ENCODE measurements at regions not wholly inside any gene's neighbourhood (a gene's known extent, or its start where the extent isn't known, plus 50 kb on each side); places are given as distances from the start of the nearest gene placed in this dataset.

DNA sequence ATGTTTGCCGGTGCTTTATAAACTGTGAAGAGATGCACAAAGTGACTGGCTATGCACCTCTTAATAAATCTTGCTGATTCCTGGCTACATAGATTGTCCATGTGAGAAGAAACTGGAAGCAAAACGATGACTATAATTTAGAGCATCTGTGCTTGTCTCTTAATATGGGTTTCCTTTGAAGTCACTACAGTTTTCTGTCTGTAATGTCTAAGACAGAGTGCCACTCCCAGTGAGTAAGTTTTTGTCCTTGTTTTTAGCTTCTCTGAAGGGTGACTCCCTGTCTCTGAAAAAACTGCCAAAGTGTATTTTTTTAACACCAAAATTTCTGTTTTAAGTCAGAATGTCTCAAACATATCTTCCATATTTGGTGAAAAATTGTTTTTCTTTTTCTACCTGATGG, 175.1 kb downstream of the FASLG start:
- TF ChIP-seq, protein P1, sequence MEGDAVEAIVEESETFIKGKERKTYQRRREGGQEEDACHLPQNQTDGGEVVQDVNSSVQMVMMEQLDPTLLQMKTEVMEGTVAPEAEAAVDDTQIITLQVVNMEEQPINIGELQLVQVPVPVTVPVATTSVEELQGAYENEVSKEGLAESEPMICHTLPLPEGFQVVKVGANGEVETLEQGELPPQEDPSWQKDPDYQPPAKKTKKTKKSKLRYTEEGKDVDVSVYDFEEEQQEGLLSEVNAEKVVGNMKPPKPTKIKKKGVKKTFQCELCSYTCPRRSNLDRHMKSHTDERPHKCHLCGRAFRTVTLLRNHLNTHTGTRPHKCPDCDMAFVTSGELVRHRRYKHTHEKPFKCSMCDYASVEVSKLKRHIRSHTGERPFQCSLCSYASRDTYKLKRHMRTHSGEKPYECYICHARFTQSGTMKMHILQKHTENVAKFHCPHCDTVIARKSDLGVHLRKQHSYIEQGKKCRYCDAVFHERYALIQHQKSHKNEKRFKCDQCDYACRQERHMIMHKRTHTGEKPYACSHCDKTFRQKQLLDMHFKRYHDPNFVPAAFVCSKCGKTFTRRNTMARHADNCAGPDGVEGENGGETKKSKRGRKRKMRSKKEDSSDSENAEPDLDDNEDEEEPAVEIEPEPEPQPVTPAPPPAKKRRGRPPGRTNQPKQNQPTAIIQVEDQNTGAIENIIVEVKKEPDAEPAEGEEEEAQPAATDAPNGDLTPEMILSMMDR (IDR thresholded peaks at IDR 0.05): no peak
- no peak for TF ChIP-seq POLR2A (IDR thresholded peaks at IDR 0.05)
